T-helper 1 cell (primary cell): ENCODE measurements at regions not wholly inside any gene's neighbourhood (a gene's known extent, or its start where the extent isn't known, plus 50 kb on each side); places are given as distances from the start of the nearest gene placed in this dataset.
"Not testable (repeated sequence)": the region's sequence is repeated elsewhere in the genome, so short reads cannot be mapped to it uniquely, and the experiment has no call there.

Experiments
- DNase-seq, 5 donors: peaks; one replicate each; pipeline ENCODE4 v3.0.0-alpha.2; 2012 to 2020

DNA sequence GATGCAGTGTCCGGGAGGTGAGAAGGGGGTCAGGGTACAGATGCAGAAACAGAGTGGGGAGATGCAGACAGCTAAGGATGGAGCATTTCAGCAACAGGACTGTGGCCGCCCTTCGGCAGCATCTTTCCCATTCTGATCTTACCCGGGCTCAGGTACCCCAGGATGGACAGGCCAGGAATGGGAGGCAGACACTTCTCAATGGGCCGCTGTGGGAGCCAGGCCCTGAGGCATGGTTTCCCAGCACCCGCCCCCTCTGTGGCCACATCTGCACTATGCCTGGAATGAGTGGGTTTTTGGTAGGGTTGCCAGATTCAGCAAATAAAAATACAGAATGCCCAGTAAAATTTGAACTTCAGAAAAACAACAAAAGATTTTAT lies 105.2 kb upstream of the CTBP2 start:
- no peak for DNase-seq

- no peak for DNase-seq
Measured at GRCh38 chr10:125264757-125265578, 104.6 kb upstream of the CTBP2 start.

DNA sequence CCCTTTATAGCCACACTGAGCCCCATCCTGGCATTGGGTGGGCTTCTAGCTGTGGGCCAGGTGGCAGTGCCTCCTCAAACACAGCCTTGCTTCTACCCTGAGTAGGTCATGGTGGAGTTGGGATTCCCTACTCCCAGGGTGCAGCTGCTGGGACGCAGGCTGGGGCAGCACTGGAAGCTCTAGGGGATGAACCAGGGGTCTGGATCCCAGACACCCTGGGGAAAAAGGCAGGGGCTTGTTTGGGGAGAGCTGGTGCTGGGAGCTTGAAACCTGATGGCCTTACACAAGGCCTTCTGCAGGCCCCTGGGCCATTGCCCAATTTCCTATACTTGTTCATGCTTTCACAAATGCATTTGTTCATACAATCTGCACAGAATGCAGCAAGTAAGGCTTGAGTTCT lies 103.7 kb upstream of the CTBP2 start:
- DNase-seq: no peak

- DNase-seq: no peak
Measured at GRCh38 chr10:125263551-125263950, 103.2 kb upstream of the CTBP2 start.

DNA sequence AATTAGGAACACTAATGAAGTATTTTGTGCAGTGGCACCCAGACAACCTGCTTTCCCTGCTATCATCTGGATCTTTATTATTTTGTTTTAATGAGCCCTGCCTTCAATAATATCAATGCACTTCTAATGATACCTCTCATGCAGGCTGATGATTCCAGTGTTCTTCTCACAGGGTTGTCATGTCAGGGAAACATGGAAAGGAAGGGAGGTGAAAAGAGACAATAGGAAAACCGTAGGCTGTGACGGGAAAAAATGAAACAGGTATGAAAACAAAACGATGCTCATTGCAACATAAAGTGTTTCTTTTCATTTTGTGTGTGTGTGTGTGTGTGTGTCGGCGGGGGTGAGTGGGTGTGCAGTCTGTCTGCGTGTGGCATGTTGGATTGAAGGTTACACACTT lies 102.6 kb upstream of the CTBP2 start:
- DNase-seq: no peak

DNA sequence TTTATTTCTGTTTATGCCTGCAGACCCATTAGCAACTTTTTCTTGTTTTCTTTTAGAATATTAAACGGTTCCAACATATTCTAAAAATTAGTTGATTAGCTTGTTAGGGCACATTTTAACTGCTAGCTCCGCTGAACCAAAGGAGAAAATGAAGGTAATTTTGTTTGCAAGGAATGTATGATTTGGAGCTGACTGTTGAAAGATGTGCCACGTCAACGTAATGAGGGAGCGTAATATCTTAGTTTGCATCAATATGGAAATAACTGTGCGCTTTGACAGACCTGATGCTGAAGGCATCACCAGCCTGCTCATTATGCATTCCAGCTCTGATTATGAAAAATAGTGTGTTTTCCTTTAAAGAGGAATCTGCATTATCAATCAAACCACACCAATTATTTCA lies 102.0 kb upstream of the CTBP2 start:
- DNase-seq: no peak

DNA sequence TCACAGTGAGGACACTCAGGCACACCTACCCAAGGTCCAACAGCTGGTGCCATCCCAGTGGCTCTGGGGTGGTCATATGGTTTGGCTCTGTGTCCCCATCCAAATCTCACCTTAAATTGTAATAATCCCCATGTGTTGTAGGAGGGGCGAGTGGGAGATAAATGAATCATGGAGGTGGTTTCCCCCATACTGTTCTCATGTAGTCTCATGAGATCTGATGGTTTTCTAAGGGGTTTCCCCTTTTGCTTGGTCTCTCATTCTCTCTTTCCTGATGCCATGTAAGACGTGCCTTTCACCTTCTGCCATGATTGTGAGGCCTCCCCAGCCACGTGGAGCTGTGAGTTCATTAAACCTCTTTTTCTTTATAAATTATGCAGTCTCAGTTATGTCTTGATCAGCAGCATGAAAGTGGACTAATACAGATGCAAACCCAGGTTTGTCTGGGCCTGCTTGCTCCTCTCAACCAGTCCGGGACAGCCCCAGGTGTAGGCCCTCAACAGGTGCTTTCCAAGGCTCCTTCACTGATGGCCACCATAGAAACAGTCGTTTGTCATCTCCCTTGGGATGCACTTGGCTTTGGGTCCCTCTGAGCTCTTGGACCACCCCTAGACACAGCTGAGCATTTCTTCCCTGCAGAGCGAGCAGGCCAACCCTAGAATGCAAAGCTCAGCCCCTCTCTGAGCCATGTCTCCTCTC lies 101.3 kb upstream of the CTBP2 start:
- no peak for DNase-seq

DNA sequence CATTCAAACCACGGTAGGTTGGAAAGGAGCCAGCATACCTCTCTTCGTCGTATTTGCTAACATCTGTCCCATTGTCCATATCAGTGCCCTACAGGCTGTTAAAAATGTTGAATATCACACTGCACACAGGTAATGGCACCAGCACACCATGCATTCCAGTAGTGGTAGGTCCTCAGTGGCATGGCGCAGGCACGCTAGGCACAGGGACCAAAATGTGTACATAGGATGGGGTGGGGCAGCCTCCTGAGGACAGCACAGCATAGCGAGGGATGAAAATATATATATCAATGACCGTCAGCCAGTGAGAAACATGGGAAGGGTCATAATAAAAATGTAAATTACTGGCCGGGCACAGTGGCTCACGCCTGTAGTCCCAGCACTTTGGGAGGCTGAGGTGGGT lies 99.9 kb upstream of the CTBP2 start:
- no peak for DNase-seq

- DNase-seq: no peak
Measured at GRCh38 chr10:125259651-125260050, 99.3 kb upstream of the CTBP2 start.

DNA sequence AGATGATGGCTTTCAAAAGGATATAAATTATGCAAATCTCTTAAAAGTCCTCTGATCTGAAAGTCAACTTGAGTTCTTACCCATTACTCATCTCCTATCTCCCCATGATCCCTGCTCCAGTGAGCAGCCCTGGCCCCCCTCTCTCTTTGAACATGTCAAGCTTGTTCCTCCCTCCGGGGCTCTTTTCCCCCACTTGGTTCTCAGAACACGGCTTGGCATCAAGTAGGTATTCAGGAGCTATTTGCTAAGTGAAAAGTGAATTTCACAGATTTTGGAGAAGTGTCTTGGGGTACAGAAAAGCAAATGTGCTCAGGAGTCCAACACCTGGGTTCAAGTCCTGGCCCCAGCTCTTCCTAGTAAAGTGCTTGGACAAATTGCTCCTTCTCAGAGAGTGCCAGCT lies 98.3 kb upstream of the CTBP2 start:
- DNase-seq: no peak

- no peak for DNase-seq
Measured at GRCh38 chr10:125257521-125258108, 97.3 kb upstream of the CTBP2 start.

GRCh38 chr10:125256026-125256425 lies 95.7 kb upstream of the CTBP2 start:
- DNase-seq: no peak

DNA sequence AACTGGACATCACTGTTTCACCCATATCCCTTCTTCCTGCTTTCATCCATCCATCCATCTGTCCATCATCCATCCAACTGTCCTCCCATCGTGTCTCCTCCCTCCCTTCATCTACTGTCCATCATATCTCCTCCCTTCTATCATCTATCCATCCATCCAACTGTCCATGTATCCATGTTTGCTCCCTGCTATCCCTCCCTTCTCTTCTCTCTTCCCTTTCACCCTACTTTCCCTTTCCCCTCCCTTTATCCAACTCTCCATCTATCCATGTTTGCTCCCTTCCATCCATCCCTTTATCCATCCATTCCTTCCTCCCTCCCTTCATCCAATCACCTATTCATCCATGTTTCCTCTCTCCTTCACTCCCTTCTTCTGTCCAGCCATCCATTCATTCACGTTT lies 92.6 kb upstream of the CTBP2 start:
- DNase-seq: no peak

GRCh38 chr10:125250834-125251233 lies 90.5 kb upstream of the CTBP2 start:
- not testable (repeated sequence) for DNase-seq

- no peak for DNase-seq
Measured at GRCh38 chr10:125249948-125250347, 89.6 kb upstream of the CTBP2 start.

- no peak for DNase-seq
Measured at GRCh38 chr10:125248489-125248888, 88.1 kb upstream of the CTBP2 start.

- DNase-seq: no peak
Measured at GRCh38 chr10:125247576-125247975, 87.2 kb upstream of the CTBP2 start.

DNA sequence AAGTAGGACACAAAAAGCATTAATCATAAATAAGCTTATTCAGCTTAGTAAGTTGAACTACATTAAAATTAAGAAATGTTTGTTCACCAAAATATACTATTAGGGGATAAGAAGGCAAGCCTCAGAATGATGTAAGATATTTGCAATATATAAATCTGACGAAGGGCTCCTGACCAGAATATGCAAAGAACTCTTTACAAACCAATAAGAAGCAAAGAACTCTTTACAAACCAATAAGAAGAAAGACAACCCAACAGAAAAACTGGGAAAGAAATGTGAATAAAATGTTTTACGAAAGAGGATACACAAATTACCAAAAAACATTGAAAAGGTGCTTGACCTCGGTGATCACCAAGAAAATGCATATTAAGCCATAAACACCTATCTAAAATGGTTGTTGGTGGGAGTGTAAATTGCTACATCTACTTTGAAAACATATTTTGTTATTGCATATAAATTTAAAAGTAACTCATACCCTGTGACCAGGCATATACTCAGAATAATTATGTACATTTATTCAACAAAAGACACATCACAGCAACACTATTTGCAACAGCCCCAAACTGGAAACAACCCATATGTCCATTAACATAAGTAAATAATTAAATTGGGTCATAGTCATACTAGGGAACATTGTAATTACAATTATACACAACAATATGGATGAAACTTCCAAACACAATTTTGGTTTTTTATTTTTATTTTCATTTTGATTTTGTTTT lies 83.3 kb upstream of the CTBP2 start:
- DNase-seq: no peak

DNA sequence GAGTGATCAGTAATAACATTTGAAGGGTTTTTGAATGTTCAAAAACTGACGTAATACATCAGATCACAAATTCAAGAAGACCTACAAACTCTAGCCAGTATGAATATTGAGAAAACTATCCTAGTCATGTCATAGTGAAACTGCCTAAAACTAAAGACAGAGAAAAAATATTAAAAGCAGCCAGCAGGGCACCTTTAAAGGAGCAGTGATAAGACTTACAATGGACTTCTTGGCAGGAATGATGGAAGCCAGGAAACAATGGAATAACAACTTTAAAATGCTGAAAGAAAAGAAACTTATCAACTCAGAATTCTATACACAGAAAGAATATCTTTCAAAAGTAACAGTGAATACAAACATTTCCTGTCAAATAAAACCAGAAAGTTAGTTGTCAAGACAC lies 78.3 kb upstream of the CTBP2 start:
- DNase-seq: no peak

GRCh38 chr10:125236091-125236490 lies 75.7 kb upstream of the CTBP2 start:
- no peak for DNase-seq

GRCh38 chr10:125235093-125236069 lies 75.0 kb upstream of the CTBP2 start:
- no peak for DNase-seq

GRCh38 chr10:125234576-125234975 lies 74.2 kb upstream of the CTBP2 start:
- not testable (repeated sequence) for DNase-seq
